G401 (cell line): ENCODE measurements at regions not wholly inside any gene's neighbourhood (a gene's known extent, or its start where the extent isn't known, plus 50 kb on each side); places are given as distances from the start of the nearest gene placed in this dataset.

Source experiments
- DNase-seq: peaks from one replicate; pipeline ENCODE4 v3.0.0-alpha.2; 2015; ENCODE audit warnings: low spot score
- in situ Hi-C: cut with HindIII; loops from 2 replicates; pipeline ENCODE4 v1.10.0; 2016; ENCODE audit warnings: low sequenced_read_pairs, mixed read lengths

GRCh38 chr1:2864203-2864905 is 62.9 kb upstream of the TTC34 start:
- in situ Hi-C loops, result no loop called here
- no peak for DNase-seq

- DNase-seq, result no peak
- in situ Hi-C loops, result no loop called here
Observed at GRCh38 chr1:2865000-2865399, 63.5 kb upstream of the TTC34 start.

GRCh38 chr1:2865571-2866421 is 64.3 kb upstream of the TTC34 start:
- in situ Hi-C loops, result no loop called here
- DNase-seq, result no peak

GRCh38 chr1:2866422-2867086 is 65.1 kb upstream of the TTC34 start:
- in situ Hi-C loops, result no loop called here
- no peak for DNase-seq

- DNase-seq, result no peak
- in situ Hi-C loops, result no loop called here
Observed at GRCh38 chr1:2867087-2867425, 65.6 kb upstream of the TTC34 start.

GRCh38 chr1:2867861-2868260 is 66.4 kb upstream of the TTC34 start:
- in situ Hi-C loops, result no loop called here
- no peak for DNase-seq

GRCh38 chr1:2868571-2869195 is 67.2 kb upstream of the TTC34 start:
- no peak for DNase-seq
- in situ Hi-C loops, result no loop called here

GRCh38 chr1:2871246-2871815 is 69.8 kb upstream of the TTC34 start:
- DNase-seq, result no peak
- in situ Hi-C loops, result no loop called here

- DNase-seq, result no peak
Observed at GRCh38 chr1:2874207-2874606, 72.7 kb upstream of the TTC34 start.

GRCh38 chr1:2874607-2875480 is 73.4 kb upstream of the TTC34 start:
- in situ Hi-C loops, result no loop called here
- peak; percentile 1 for DNase-seq

More at GRCh38 chr1:2874207-2874606, 72.7 kb upstream of the TTC34 start:
- in situ Hi-C loops, result no loop called here

GRCh38 chr1:2875707-2876561 is 74.4 kb upstream of the TTC34 start:
- in situ Hi-C loops, result no loop called here
- no peak for DNase-seq

GRCh38 chr1:2876846-2877245 is 75.4 kb upstream of the TTC34 start:
- in situ Hi-C loops, result no loop called here
- no peak for DNase-seq

GRCh38 chr1:2877391-2877790 is 75.9 kb upstream of the TTC34 start:
- in situ Hi-C loops, result no loop called here
- no peak for DNase-seq

- in situ Hi-C loops, result no loop called here
- DNase-seq, result no peak
Observed at GRCh38 chr1:2878591-2878990, 77.1 kb upstream of the TTC34 start.

GRCh38 chr1:2879026-2879425 is 77.5 kb upstream of the TTC34 start:
- in situ Hi-C loops, result no loop called here
- DNase-seq, result no peak

- no peak for DNase-seq
- in situ Hi-C loops, result no loop called here
Observed at GRCh38 chr1:2879591-2879990, 78.1 kb upstream of the TTC34 start.

- in situ Hi-C loops, result no loop called here
- no peak for DNase-seq
Observed at GRCh38 chr1:2880086-2880485, 78.6 kb upstream of the TTC34 start.

- DNase-seq, result no peak
- in situ Hi-C loops, result no loop called here
Observed at GRCh38 chr1:2880812-2881295, 79.4 kb upstream of the TTC34 start.
